Liver (tissue), 8 donors: ENCODE measurements at regions not wholly inside any gene's neighbourhood (a gene's known extent, or its start where the extent isn't known, plus 50 kb on each side); places are given as distances from the start of the nearest gene placed in this dataset.

Experiments
- DNase-seq: peaks from one replicate; pipeline ENCODE4 v3.0.0-alpha.2; 2017; ENCODE audit warnings: low spot score
- H3K27ac ChIP-seq, 2 donors: one replicate each; pipeline ENCODE4 v1.7.0; 2013; ENCODE audit warnings: inconsistent platforms in 2 of 2, low read length in 2 of 2, control low read depth in 1 of 2, low read depth in 1 of 2, mild to moderate bottlenecking in 1 of 2
- H3K27me3 ChIP-seq, 4 donors: one replicate each; pipeline versions ENCODE4 v1.6.1 to v1.7.0; 2013; ENCODE audit warnings: low read length in 3 of 4, inconsistent platforms in 1 of 4, mild to moderate bottlenecking in 1 of 4, moderate library complexity in 1 of 4; ENCODE audit not compliant: control insufficient read depth in 4 of 4, insufficient read depth in 4 of 4
- H3K36me3 ChIP-seq, 4 donors: one replicate each; pipeline versions ENCODE4 v1.6.1 to v1.7.0; 2013; ENCODE audit warnings: low read length in 3 of 4, mild to moderate bottlenecking in 3 of 4, low read depth in 1 of 4, moderate library complexity in 1 of 4; ENCODE audit not compliant: control insufficient read depth in 4 of 4, insufficient read depth in 3 of 4
- H3K4me1 ChIP-seq, 4 donors: one replicate each; pipeline versions ENCODE4 v1.6.1 to v1.7.0; 2013; ENCODE audit warnings: low read length in 3 of 4, mild to moderate bottlenecking in 3 of 4, moderate library complexity in 1 of 4; ENCODE audit not compliant: control insufficient read depth in 4 of 4, insufficient read depth in 4 of 4
- H3K4me3 ChIP-seq, 3 donors: one replicate each; pipeline versions ENCODE4 v1.6.1 to v1.7.0; 2013; ENCODE audit warnings: low read length in 3 of 3, control low read depth in 1 of 3, low read depth in 1 of 3, mild to moderate bottlenecking in 1 of 3
- H3K9ac ChIP-seq, 2 donors: one replicate each; pipeline ENCODE4 v1.7.0; 2013; ENCODE audit warnings: low read length in 2 of 2, mild to moderate bottlenecking in 2 of 2, moderate library complexity in 2 of 2, control low read depth in 1 of 2, low read depth in 1 of 2
- H3K9me3 ChIP-seq, 4 donors: one replicate each; pipeline versions ENCODE4 v1.6.1 to v1.7.0; 2013; ENCODE audit warnings: low read length in 3 of 4; ENCODE audit not compliant: control insufficient read depth in 4 of 4
- FOXA1 ChIP-seq: IDR thresholded peaks from 2 replicates; pipeline ENCODE4 v1.6.1; 2016; ENCODE audit warnings: antibody characterized with exemption
- FOXA2 ChIP-seq: IDR thresholded peaks from 2 replicates; pipeline ENCODE4 v1.6.1; 2016; ENCODE audit warnings: antibody characterized with exemption
- HNF4A ChIP-seq, 2 donors: conservative IDR thresholded peaks; 2 replicates each; pipeline ENCODE4 v1.6.1; 2016; ENCODE audit warnings: antibody characterized with exemption in 2 of 2, mild to moderate bottlenecking in 2 of 2
- HNF4G ChIP-seq: IDR thresholded peaks from 2 replicates; pipeline ENCODE4 v1.6.1; 2016; ENCODE audit warnings: antibody characterized with exemption
- JUND ChIP-seq, 2 donors: IDR thresholded peaks; 2 replicates each; pipeline ENCODE4 v1.6.1; 2016; ENCODE audit warnings: antibody characterized with exemption in 2 of 2
- NR2F2 ChIP-seq: IDR thresholded peaks from 2 replicates; pipeline ENCODE4 v1.6.1; 2016; ENCODE audit warnings: antibody characterized with exemption
- RAD21 ChIP-seq, 2 donors: IDR thresholded peaks; 2 replicates each; pipeline ENCODE4 v1.6.1; 2016; ENCODE audit warnings: antibody characterized with exemption in 2 of 2, mild to moderate bottlenecking in 2 of 2
- RXRA ChIP-seq, 2 donors: IDR thresholded peaks; 2 replicates each; pipeline ENCODE4 v1.6.1; 2017 to 2018; ENCODE audit warnings: antibody characterized with exemption in 2 of 2, mild to moderate bottlenecking in 1 of 2
- SP1 ChIP-seq: IDR thresholded peaks from 2 replicates; pipeline ENCODE4 v1.6.1; 2018; ENCODE audit warnings: antibody characterized with exemption, mild to moderate bottlenecking
- TAF1 ChIP-seq: conservative IDR thresholded peaks from 2 replicates; pipeline ENCODE4 v1.6.1; 2016; ENCODE audit warnings: antibody characterized with exemption, mild to moderate bottlenecking
- YY1 ChIP-seq: IDR thresholded peaks from 2 replicates; pipeline ENCODE4 v1.6.1; 2016; ENCODE audit warnings: antibody characterized with exemption, mild to moderate bottlenecking
- WGBS: extraction: QIAGEN DNeasy Blood & Tissue Kit; methylation state at CpG from one replicate; pipeline ENCODE4 v1.1.7; 2013; 5-methylcytosine and 5-hydroxymethylcytosine counted together
- TF ChIP-seq, protein P1 (sequence below): IDR thresholded peaks from 2 replicates; pipeline ENCODE4 v1.6.1; 2016; ENCODE audit warnings: antibody characterized with exemption
- TF ChIP-seq, protein P2 (sequence below): fragments of 150-350 bp; IDR thresholded peaks from 2 replicates; pipeline ENCODE4 v1.5.1; 2017; ENCODE audit warnings: improper control_type of control experiment, low read depth, low read length; ENCODE audit not compliant: missing input control
- TF ChIP-seq, protein P3 (sequence below): IDR thresholded peaks from 2 replicates; pipeline ENCODE4 v1.6.1; 2016; ENCODE audit warnings: antibody characterized with exemption, mild to moderate bottlenecking
- TF ChIP-seq, protein P4 (sequence below): IDR thresholded peaks from 2 replicates; pipeline ENCODE4 v1.6.1; 2016; ENCODE audit warnings: antibody characterized with exemption
- donor health status: healthy.
- donor health status: healthy.
- donor health status: healthy.
- donor health status: healthy.
- donor health status: healthy.

DNA sequence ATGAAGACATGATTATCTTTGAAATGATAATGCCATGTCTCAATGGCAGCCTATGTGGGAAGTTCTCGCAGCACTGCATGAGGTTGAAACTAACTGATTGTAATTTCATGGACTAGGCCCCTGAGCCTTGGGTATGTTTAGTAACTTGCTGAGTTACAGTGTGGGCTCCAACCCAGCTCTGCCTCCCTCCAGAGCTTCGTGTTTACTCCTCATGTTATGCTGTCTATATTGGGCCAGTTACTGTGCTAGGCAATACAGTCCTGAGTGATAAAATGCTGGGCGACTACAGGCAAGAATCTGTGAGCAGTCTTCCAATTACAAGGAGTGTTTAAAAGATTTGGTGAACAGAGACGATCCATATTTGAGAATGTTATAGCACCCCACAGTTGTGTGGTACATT is 530.1 kb upstream of the CDH2 start:
- H3K4me1 ChIP-seq, result no peaks in the 10 kb centered on the region
- no peak for DNase-seq
- no peaks in the 10 kb centered on the region for H3K9me3 ChIP-seq
- H3K4me3 ChIP-seq, result no peak overlapping the region
- H3K36me3 ChIP-seq, result no peaks in the 10 kb centered on the region
- H3K9ac ChIP-seq, result no peak overlapping the region
- H3K27ac ChIP-seq, result no peak overlapping the region
- no peaks in the 10 kb centered on the region for H3K27me3 ChIP-seq
- WGBS, result 80% methylated on average over 4 of the region's 4 CpGs
- no peak for TF ChIP-seq RAD21 (IDR thresholded peaks at IDR 0.05)
- no peak for TF ChIP-seq FOXA2
- TF ChIP-seq RXRA (IDR thresholded peaks at IDR 0.05), result no peak
- TF ChIP-seq NR2F2, result no peak
- no peak for TF ChIP-seq SP1
- no peak for TF ChIP-seq YY1

DNA sequence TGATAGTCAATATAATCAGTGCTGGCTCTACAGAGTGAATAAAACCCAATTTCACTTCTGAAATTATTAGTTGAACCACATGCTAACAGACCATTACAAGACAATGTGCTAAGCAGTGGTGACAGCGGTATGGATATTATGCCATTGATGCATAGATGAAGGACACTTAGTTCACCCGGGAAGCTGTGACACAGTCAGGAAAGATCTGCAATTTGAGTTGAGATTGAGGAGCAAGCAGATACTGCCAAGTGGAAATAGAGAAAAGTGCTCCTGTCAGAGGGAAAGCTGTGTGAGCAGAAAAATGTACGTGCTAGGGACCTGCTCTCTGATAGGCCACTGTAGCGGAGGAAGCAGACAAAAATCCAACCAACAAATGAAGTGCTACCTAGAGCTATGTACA is 529.5 kb upstream of the CDH2 start:
- no peak for DNase-seq
- H3K9me3 ChIP-seq, result no peaks in the 10 kb centered on the region
- no peak overlapping the region for H3K4me3 ChIP-seq
- 67% methylated on average over 4 of the region's 4 CpGs for WGBS
- no peak overlapping the region for H3K9ac ChIP-seq
- no peak overlapping the region for H3K27ac ChIP-seq
- no peaks in the 10 kb centered on the region for H3K36me3 ChIP-seq
- H3K27me3 ChIP-seq, result no peaks in the 10 kb centered on the region
- TF ChIP-seq NR2F2, result no peak
- TF ChIP-seq, protein P1, sequence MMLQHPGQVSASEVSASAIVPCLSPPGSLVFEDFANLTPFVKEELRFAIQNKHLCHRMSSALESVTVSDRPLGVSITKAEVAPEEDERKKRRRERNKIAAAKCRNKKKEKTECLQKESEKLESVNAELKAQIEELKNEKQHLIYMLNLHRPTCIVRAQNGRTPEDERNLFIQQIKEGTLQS, result no peak
- no peak for TF ChIP-seq RAD21 (IDR thresholded peaks at IDR 0.05)
- no peak for TF ChIP-seq HNF4G
- TF ChIP-seq, protein P2, sequence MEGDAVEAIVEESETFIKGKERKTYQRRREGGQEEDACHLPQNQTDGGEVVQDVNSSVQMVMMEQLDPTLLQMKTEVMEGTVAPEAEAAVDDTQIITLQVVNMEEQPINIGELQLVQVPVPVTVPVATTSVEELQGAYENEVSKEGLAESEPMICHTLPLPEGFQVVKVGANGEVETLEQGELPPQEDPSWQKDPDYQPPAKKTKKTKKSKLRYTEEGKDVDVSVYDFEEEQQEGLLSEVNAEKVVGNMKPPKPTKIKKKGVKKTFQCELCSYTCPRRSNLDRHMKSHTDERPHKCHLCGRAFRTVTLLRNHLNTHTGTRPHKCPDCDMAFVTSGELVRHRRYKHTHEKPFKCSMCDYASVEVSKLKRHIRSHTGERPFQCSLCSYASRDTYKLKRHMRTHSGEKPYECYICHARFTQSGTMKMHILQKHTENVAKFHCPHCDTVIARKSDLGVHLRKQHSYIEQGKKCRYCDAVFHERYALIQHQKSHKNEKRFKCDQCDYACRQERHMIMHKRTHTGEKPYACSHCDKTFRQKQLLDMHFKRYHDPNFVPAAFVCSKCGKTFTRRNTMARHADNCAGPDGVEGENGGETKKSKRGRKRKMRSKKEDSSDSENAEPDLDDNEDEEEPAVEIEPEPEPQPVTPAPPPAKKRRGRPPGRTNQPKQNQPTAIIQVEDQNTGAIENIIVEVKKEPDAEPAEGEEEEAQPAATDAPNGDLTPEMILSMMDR, result no peak
- no peak for TF ChIP-seq FOXA2
- no peak for TF ChIP-seq RXRA (IDR thresholded peaks at IDR 0.05)
- no peak for TF ChIP-seq TAF1
- TF ChIP-seq, protein P3, sequence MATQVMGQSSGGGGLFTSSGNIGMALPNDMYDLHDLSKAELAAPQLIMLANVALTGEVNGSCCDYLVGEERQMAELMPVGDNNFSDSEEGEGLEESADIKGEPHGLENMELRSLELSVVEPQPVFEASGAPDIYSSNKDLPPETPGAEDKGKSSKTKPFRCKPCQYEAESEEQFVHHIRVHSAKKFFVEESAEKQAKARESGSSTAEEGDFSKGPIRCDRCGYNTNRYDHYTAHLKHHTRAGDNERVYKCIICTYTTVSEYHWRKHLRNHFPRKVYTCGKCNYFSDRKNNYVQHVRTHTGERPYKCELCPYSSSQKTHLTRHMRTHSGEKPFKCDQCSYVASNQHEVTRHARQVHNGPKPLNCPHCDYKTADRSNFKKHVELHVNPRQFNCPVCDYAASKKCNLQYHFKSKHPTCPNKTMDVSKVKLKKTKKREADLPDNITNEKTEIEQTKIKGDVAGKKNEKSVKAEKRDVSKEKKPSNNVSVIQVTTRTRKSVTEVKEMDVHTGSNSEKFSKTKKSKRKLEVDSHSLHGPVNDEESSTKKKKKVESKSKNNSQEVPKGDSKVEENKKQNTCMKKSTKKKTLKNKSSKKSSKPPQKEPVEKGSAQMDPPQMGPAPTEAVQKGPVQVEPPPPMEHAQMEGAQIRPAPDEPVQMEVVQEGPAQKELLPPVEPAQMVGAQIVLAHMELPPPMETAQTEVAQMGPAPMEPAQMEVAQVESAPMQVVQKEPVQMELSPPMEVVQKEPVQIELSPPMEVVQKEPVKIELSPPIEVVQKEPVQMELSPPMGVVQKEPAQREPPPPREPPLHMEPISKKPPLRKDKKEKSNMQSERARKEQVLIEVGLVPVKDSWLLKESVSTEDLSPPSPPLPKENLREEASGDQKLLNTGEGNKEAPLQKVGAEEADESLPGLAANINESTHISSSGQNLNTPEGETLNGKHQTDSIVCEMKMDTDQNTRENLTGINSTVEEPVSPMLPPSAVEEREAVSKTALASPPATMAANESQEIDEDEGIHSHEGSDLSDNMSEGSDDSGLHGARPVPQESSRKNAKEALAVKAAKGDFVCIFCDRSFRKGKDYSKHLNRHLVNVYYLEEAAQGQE, result no peak
- no peak for TF ChIP-seq FOXA1
- TF ChIP-seq HNF4A (conservative IDR thresholded peaks at IDR 0.05), result no peak
- TF ChIP-seq, protein P4, sequence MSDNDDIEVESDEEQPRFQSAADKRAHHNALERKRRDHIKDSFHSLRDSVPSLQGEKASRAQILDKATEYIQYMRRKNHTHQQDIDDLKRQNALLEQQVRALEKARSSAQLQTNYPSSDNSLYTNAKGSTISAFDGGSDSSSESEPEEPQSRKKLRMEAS, result no peak
- no peak for TF ChIP-seq JUND (IDR thresholded peaks at IDR 0.05)
- no peaks in the 10 kb centered on the region for H3K4me1 ChIP-seq

DNA sequence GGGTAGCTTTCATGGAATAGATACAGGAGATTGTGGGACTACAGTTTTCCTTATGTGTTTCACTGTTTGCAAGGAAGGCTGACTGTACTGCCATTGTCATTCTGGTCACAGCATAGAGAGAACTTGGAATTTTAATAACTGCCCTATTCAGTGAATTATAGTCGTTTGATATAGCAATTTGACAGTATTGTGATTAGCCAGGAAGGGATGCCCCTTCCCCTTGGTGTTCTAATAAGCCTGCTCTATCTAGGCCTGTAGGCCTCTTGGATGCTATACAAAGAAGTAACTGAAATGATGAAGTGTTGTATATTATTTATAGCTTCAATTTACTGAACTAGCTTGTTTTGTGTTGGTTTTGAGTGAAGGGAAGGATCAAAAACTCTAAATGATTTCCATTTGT is 528.6 kb upstream of the CDH2 start:
- H3K27me3 ChIP-seq, result no peaks in the 10 kb centered on the region
- no peaks in the 10 kb centered on the region for H3K4me1 ChIP-seq
- TF ChIP-seq SP1 (no peak), RAD21 (IDR thresholded peaks at IDR 0.05) (no peak)
- WGBS, result 37% methylated on average over 1 of the region's 1 CpG
- H3K4me3 ChIP-seq, result no peak overlapping the region
- DNase-seq, result no peak
- H3K36me3 ChIP-seq, result no peaks in the 10 kb centered on the region
- H3K27ac ChIP-seq, result no peak overlapping the region
- no peaks in the 10 kb centered on the region for H3K9me3 ChIP-seq
- H3K9ac ChIP-seq, result no peak overlapping the region
